HEK293 (cell line): ENCODE measurements at regions not wholly inside any gene's neighbourhood (a gene's known extent, or its start where the extent isn't known, plus 50 kb on each side); places are given as distances from the start of the nearest gene placed in this dataset.

Experiments
- CTCF ChIA-PET: fragments of 350-600 bp; formaldehyde crosslinking; extraction: SDS; loops from one replicate; lab custom pipeline; 2021; ENCODE audit warnings: antibody characterized with exemption; lab: Yijun Ruan, JAX
- POLR2A ChIA-PET: fragments of 300-600 bp; formaldehyde crosslinking; extraction: SDS; loops from one replicate; lab custom pipeline; 2020; ENCODE audit warnings: antibody characterized with exemption, inconsistent platforms; lab: Yijun Ruan, JAX
- H3K27ac ChIP-seq: fragments of 200-500 bp; sonication (Bioruptor generic); 2 replicates; pipeline ENCODE4 v1.5.1; 2014; ENCODE audit warnings: low read depth, low read length, control low read depth, inconsistent platforms; ENCODE audit errors: extremely low read depth
- H3K36me3 ChIP-seq, 2 experiments: fragments of 200-500 bp in 1 of 2; sonication (Bioruptor generic) in 1 of 2; 1 replicate in 1 of 2; 2 replicates in 1 of 2; pipeline ENCODE4 v1.5.1; 2014 to 2017; ENCODE audit warnings: inconsistent platforms in 2 of 2, low read length in 2 of 2; ENCODE audit not compliant: control insufficient read depth in 2 of 2, insufficient read depth in 1 of 2
- H3K4me1 ChIP-seq: fragments of 200-500 bp; sonication (Bioruptor generic); 2 replicates; pipeline ENCODE4 v1.5.1; 2014; ENCODE audit warnings: mild to moderate bottlenecking, low read length, inconsistent platforms; ENCODE audit not compliant: control insufficient read depth, insufficient read depth
- H3K4me3 ChIP-seq: 2 replicates; pipeline ENCODE4 v1.5.1; 2011; ENCODE audit warnings: low read depth, mild to moderate bottlenecking, control low read depth, low read length, moderate library complexity
- H3K9me3 ChIP-seq: fragments of 200-500 bp; sonication (Bioruptor generic); 2 replicates; pipeline ENCODE4 v1.5.1; 2014; ENCODE audit warnings: low read depth, low read length, inconsistent platforms; ENCODE audit not compliant: control insufficient read depth, insufficient read depth
- GFI1B ChIP-seq: fragments of 450-650 bp; formaldehyde crosslinking; IDR thresholded peaks from 2 replicates; pipeline ENCODE4 v1.5.1; 2016; ENCODE audit warnings: missing biosample characterization, missing genetic modification characterization
- GLI4 ChIP-seq: fragments of 450-650 bp; formaldehyde crosslinking; IDR thresholded peaks from 2 replicates; pipeline ENCODE4 v1.5.1; 2016; ENCODE audit warnings: missing biosample characterization, missing genetic modification characterization
- KLF8 ChIP-seq: fragments of 450-650 bp; formaldehyde crosslinking; IDR thresholded peaks from 2 replicates; pipeline ENCODE4 v1.5.1; 2016; ENCODE audit warnings: missing biosample characterization, missing genetic modification characterization
- MEIS1 ChIP-seq: sonication (generic); formaldehyde crosslinking; IDR thresholded peaks from 2 replicates; pipeline ENCODE4 v1.8.1; 2022; ENCODE audit warnings: missing genetic modification reagents, mild to moderate bottlenecking, borderline replicate concordance
- YY1 ChIP-seq: fragments of 450-650 bp; formaldehyde crosslinking; IDR thresholded peaks from 2 replicates; pipeline ENCODE4 v1.5.1; 2018; ENCODE audit warnings: missing biosample characterization, missing genetic modification characterization
- ZBTB20 ChIP-seq: fragments of 450-650 bp; formaldehyde crosslinking; IDR thresholded peaks from 2 replicates; pipeline ENCODE4 v1.5.1; 2016; ENCODE audit warnings: missing biosample characterization, missing genetic modification characterization
- ZBTB7A ChIP-seq: fragments of 450-650 bp; formaldehyde crosslinking; IDR thresholded peaks from 2 replicates; pipeline ENCODE4 v1.5.1; 2016; ENCODE audit warnings: low read depth, missing biosample characterization, missing genetic modification characterization
- ZFP3 ChIP-seq: fragments of 450-650 bp; formaldehyde crosslinking; IDR thresholded peaks from 2 replicates; pipeline ENCODE4 v1.5.1; 2016; ENCODE audit warnings: low read depth, missing biosample characterization, missing genetic modification characterization
- ZNF133 ChIP-seq: fragments of 450-650 bp; formaldehyde crosslinking; IDR thresholded peaks from 2 replicates; pipeline ENCODE4 v1.5.1; 2016; ENCODE audit warnings: missing biosample characterization, missing genetic modification characterization
- ZNF157 ChIP-seq: fragments of 450-650 bp; formaldehyde crosslinking; IDR thresholded peaks from 2 replicates; pipeline ENCODE4 v1.5.1; 2016; ENCODE audit warnings: missing biosample characterization, missing genetic modification characterization
- ZNF184 ChIP-seq: fragments of 450-650 bp; IDR thresholded peaks from 2 replicates; pipeline ENCODE4 v1.5.1; 2018; ENCODE audit warnings: missing biosample characterization, mild to moderate bottlenecking, missing genetic modification characterization
- ZNF221 ChIP-seq: fragments of 450-650 bp; formaldehyde crosslinking; IDR thresholded peaks from 2 replicates; pipeline ENCODE4 v1.5.1; 2017; ENCODE audit warnings: missing biosample characterization, missing genetic modification characterization, borderline replicate concordance
- ZNF350 ChIP-seq: fragments of 450-650 bp; formaldehyde crosslinking; IDR thresholded peaks from 2 replicates; pipeline ENCODE4 v1.5.0; 2017; ENCODE audit warnings: missing biosample characterization, mild to moderate bottlenecking, missing genetic modification characterization
- ZNF404 ChIP-seq: fragments of 450-650 bp; formaldehyde crosslinking; IDR thresholded peaks from 2 replicates; pipeline ENCODE4 v1.5.1; 2017; ENCODE audit warnings: missing biosample characterization, missing genetic modification characterization
- ZNF423 ChIP-seq: fragments of 450-650 bp; formaldehyde crosslinking; IDR thresholded peaks from 2 replicates; pipeline ENCODE4 v1.5.1; 2016; ENCODE audit warnings: missing biosample characterization, missing genetic modification characterization
- ZNF426 ChIP-seq: fragments of 450-650 bp; formaldehyde crosslinking; IDR thresholded peaks from 2 replicates; pipeline ENCODE4 v1.5.1; 2017; ENCODE audit warnings: missing biosample characterization, missing genetic modification characterization, mild to moderate bottlenecking, inconsistent platforms, moderate library complexity
- ZNF510 ChIP-seq: fragments of 450-650 bp; formaldehyde crosslinking; IDR thresholded peaks from 2 replicates; pipeline ENCODE4 v1.5.1; 2018; ENCODE audit warnings: mild to moderate bottlenecking, missing genetic modification characterization, missing biosample characterization; ENCODE audit not compliant: insufficient replicate concordance
- ZNF530 ChIP-seq: fragments of 450-650 bp; formaldehyde crosslinking; IDR thresholded peaks from 2 replicates; pipeline ENCODE4 v1.5.1; 2016; ENCODE audit warnings: low read depth, missing biosample characterization, missing genetic modification characterization
- ZNF544 ChIP-seq: fragments of 450-650 bp; formaldehyde crosslinking; IDR thresholded peaks from 2 replicates; pipeline ENCODE4 v1.5.0; 2017; ENCODE audit warnings: missing biosample characterization, missing genetic modification characterization
- ZNF624 ChIP-seq: fragments of 450-650 bp; formaldehyde crosslinking; IDR thresholded peaks from 2 replicates; pipeline ENCODE4 v1.5.1; 2017; ENCODE audit warnings: missing biosample characterization, missing genetic modification characterization
- ZNF791 ChIP-seq: fragments of 450-650 bp; formaldehyde crosslinking; IDR thresholded peaks from 2 replicates; pipeline ENCODE4 v1.5.1; 2016; ENCODE audit warnings: missing biosample characterization, missing genetic modification characterization
- ZXDB ChIP-seq: fragments of 450-650 bp; formaldehyde crosslinking; IDR thresholded peaks from 2 replicates; pipeline ENCODE4 v1.5.1; 2016; ENCODE audit warnings: missing biosample characterization, missing genetic modification characterization
- TF ChIP-seq, protein P1 (sequence below): fragments of 450-650 bp; formaldehyde crosslinking; IDR thresholded peaks from 2 replicates; pipeline ENCODE4 v1.5.1; 2016; ENCODE audit warnings: missing biosample characterization, missing genetic modification characterization
- TF ChIP-seq, protein P2 (sequence below): fragments of 450-650 bp; formaldehyde crosslinking; IDR thresholded peaks from 2 replicates; pipeline ENCODE4 v1.5.1; 2016; ENCODE audit warnings: missing biosample characterization, missing genetic modification characterization
- TF ChIP-seq, protein P3 (sequence below): fragments of 450-650 bp; formaldehyde crosslinking; IDR thresholded peaks from 2 replicates; pipeline ENCODE4 v1.5.1; 2016; ENCODE audit warnings: missing biosample characterization, missing genetic modification characterization, low read depth
- TF ChIP-seq, protein P4 (sequence below): fragments of 450-650 bp; formaldehyde crosslinking; IDR thresholded peaks from 2 replicates; pipeline ENCODE4 v1.5.1; 2016; ENCODE audit warnings: missing biosample characterization, missing genetic modification characterization, low read depth

DNA sequence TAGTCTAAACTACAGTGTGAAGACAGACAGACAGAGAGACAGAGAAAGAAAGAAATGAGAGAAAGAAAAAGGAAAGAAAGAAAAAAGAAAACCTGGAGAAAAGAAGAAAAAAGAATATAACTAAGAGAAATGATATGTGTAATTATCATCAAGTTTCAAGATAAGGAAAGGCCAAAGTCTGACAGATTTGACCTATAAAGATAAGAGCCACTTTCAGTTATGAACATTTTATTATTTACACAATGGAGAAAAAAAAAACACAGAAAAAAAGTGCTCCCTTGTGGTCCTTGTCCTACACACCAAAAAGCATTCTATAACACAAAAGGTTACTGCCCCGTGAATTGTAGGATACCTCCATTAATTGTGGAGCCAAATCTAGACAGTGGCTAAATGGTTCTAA, 937.2 kb upstream of the DDX18 start:
- TF ChIP-seq, protein P1, sequence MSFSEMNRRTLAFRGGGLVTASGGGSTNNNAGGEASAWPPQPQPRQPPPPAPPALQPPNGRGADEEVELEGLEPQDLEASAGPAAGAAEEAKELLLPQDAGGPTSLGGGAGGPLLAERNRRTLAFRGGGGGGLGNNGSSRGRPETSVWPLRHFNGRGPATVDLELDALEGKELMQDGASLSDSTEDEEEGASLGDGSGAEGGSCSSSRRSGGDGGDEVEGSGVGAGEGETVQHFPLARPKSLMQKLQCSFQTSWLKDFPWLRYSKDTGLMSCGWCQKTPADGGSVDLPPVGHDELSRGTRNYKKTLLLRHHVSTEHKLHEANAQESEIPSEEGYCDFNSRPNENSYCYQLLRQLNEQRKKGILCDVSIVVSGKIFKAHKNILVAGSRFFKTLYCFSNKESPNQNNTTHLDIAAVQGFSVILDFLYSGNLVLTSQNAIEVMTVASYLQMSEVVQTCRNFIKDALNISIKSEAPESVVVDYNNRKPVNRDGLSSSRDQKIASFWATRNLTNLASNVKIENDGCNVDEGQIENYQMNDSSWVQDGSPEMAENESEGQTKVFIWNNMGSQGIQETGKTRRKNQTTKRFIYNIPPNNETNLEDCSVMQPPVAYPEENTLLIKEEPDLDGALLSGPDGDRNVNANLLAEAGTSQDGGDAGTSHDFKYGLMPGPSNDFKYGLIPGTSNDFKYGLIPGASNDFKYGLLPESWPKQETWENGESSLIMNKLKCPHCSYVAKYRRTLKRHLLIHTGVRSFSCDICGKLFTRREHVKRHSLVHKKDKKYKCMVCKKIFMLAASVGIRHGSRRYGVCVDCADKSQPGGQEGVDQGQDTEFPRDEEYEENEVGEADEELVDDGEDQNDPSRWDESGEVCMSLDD (tag by site-specific recombination) = no peak
- TF ChIP-seq ZBTB7A (tag by site-specific recombination) (no peak), ZNF510 (tag by site-specific recombination) (no peak), ZNF791 (tag by site-specific recombination) (no peak), GLI4 (tag by site-specific recombination) (no peak), ZNF530 (tag by site-specific recombination) (no peak), GFI1B (no peak), ZBTB20 (tag by site-specific recombination) (no peak), KLF8 (tag by site-specific recombination) (no peak), ZNF157 (tag by site-specific recombination) (no peak), ZNF624 (tag by site-specific recombination) (no peak), ZNF221 (no peak), ZNF404 (no peak)
- TF ChIP-seq, protein P2, sequence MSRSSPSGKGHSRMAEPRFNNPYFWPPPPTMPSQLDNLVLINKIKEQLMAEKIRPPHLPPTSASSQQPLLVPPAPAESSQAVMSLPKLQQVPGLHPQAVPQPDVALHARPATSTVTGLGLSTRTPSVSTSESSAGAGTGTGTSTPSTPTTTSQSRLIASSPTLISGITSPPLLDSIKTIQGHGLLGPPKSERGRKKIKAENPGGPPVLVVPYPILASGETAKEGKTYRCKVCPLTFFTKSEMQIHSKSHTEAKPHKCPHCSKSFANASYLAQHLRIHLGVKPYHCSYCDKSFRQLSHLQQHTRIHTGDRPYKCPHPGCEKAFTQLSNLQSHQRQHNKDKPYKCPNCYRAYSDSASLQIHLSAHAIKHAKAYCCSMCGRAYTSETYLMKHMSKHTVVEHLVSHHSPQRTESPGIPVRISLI (tag by site-specific recombination) = no peak
- TF ChIP-seq, all 188 proteins: peak for 0

DNA sequence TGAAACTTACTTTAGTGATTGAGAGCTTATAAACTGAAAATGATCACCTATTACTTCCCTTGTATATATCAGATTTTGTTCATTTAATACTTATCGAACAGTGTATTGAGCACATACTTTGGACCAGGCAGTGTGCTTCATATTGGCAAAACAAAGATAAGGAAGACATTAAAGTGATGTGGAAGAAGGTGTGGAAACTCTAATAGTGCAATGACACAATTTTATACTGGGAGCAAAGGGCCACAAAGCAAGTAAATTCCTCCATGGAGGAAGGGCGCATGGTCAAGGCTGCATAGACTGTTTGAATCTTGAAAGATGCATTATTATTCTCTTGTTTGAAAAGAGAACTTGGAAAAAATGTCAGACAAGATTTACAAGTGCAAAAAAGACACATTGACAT, 936.5 kb upstream of the DDX18 start:
- H3K36me3 ChIP-seq = no peaks in the 10 kb centered on the region
- ChIA-PET CTCF (interaction anchor here (0.6 kb wide), 1 partner anchor 40 kb away, joined by 3 read pairs; no protein-coding TSS in a partner anchor), POLR2A (no interaction called here)
- H3K4me1 ChIP-seq = no peaks in the 10 kb centered on the region
- no peak overlapping the region for H3K4me3 ChIP-seq
- H3K27ac ChIP-seq = no peak overlapping the region
- TF ChIP-seq MEIS1 (CRISPR knock-in tag) = no peak
- TF ChIP-seq ZNF423 = no peak
- TF ChIP-seq ZNF184 (tag by site-specific recombination) = no peak
- no peak for TF ChIP-seq ZFP3 (tag by site-specific recombination)
- TF ChIP-seq, protein P3, sequence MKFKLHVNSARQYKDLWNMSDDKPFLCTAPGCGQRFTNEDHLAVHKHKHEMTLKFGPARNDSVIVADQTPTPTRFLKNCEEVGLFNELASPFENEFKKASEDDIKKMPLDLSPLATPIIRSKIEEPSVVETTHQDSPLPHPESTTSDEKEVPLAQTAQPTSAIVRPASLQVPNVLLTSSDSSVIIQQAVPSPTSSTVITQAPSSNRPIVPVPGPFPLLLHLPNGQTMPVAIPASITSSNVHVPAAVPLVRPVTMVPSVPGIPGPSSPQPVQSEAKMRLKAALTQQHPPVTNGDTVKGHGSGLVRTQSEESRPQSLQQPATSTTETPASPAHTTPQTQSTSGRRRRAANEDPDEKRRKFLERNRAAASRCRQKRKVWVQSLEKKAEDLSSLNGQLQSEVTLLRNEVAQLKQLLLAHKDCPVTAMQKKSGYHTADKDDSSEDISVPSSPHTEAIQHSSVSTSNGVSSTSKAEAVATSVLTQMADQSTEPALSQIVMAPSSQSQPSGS = no peak
- TF ChIP-seq, protein P4, sequence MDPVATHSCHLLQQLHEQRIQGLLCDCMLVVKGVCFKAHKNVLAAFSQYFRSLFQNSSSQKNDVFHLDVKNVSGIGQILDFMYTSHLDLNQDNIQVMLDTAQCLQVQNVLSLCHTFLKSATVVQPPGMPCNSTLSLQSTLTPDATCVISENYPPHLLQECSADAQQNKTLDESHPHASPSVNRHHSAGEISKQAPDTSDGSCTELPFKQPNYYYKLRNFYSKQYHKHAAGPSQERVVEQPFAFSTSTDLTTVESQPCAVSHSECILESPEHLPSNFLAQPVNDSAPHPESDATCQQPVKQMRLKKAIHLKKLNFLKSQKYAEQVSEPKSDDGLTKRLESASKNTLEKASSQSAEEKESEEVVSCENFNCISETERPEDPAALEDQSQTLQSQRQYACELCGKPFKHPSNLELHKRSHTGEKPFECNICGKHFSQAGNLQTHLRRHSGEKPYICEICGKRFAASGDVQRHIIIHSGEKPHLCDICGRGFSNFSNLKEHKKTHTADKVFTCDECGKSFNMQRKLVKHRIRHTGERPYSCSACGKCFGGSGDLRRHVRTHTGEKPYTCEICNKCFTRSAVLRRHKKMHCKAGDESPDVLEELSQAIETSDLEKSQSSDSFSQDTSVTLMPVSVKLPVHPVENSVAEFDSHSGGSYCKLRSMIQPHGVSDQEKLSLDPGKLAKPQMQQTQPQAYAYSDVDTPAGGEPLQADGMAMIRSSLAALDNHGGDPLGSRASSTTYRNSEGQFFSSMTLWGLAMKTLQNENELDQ = no peak
- no peak for TF ChIP-seq ZNF544 (tag by site-specific recombination)
- TF ChIP-seq YY1 (tag by site-specific recombination) = no peak
- TF ChIP-seq ZNF350 (tag by site-specific recombination) = no peak
- no peak for TF ChIP-seq ZNF624 (tag by site-specific recombination)
- TF ChIP-seq ZXDB (tag by site-specific recombination) = no peak
- TF ChIP-seq ZNF133 (tag by site-specific recombination) = no peak
- no peak for TF ChIP-seq ZNF426 (tag by site-specific recombination)
- no peak for TF ChIP-seq GLI4 (tag by site-specific recombination)
- no peak for TF ChIP-seq ZNF404
- no peaks in the 10 kb centered on the region for H3K9me3 ChIP-seq

More for the DNA sequence above, 937.2 kb upstream of the DDX18 start:
- no peaks in the 10 kb centered on the region for H3K4me1 ChIP-seq
- no peak overlapping the region for H3K4me3 ChIP-seq
- H3K27ac ChIP-seq = no peak overlapping the region
- H3K36me3 ChIP-seq = no peaks in the 10 kb centered on the region
- POLR2A ChIA-PET = no interaction called here
- CTCF ChIA-PET = interaction anchor here (0.6 kb wide), 1 partner anchor 40 kb away, joined by 3 read pairs; no protein-coding TSS in a partner anchor
- no peaks in the 10 kb centered on the region for H3K9me3 ChIP-seq
